GM12878 (cell line): ENCODE measurements at regions not wholly inside any gene's neighbourhood (a gene's known extent, or its start where the extent isn't known, plus 50 kb on each side); places are given as distances from the start of the nearest gene placed in this dataset.

Experiments used
- CBX5 ChIP-seq: sonication (generic); IDR thresholded peaks from 2 replicates; pipeline ENCODE4 v1.6.1; 2016; ENCODE audit warnings: low read depth, moderate library complexity, mild to moderate bottlenecking, inconsistent platforms
- POLR2A ChIP-seq: IDR thresholded peaks from 2 replicates; pipeline ENCODE4 v1.6.1; 2011; ENCODE audit warnings: low read depth, mild to moderate bottlenecking, low read length
- TCF7 ChIP-seq: IDR thresholded peaks from 2 replicates; pipeline ENCODE4 v1.6.1; 2014; ENCODE audit warnings: antibody characterized with exemption, borderline replicate concordance

DNA sequence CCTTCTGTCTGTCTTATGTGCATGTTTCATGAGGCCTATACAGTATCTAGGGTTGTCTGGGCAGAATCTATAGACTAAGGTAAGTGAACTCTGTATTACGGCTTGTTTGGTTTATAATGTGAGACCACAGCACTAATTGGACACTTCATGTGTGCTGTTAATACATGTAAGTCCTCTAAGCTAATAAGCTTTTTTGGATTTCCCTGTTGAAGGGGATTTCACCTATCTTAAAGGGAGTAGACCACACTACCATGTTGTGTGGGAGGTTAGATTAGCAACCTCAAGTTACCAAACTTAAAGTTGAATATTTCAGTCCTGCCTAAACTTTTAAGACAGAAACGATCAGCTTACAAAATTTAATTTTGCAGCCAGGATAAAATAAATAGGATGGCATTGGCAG, 189.8 kb upstream of the GOLIM4 start:
- no peak for TF ChIP-seq CBX5
- no peak for TF ChIP-seq TCF7
- no peak for TF ChIP-seq POLR2A
